Keratinocyte (primary cell): ENCODE measurements at regions not wholly inside any gene's neighbourhood (a gene's known extent, or its start where the extent isn't known, plus 50 kb on each side); places are given as distances from the start of the nearest gene placed in this dataset.

Experiments used
- CTCF ChIP-seq, 3 experiments: IDR thresholded peaks in 1 of 3; conservative IDR thresholded peaks in 1 of 3; optimal IDR thresholded peaks in 1 of 3; 2 replicates in 2 of 3; 3 replicates in 1 of 3; pipeline versions ENCODE3 to v1.5.1; 2011; ENCODE audit warnings: low read length in 3 of 3, mild to moderate bottlenecking in 3 of 3, moderate library complexity in 2 of 3, control low read depth in 1 of 3, inconsistent platforms in 1 of 3; ENCODE audit not compliant: insufficient read depth in 2 of 3; ENCODE audit errors: extremely low read depth in 1 of 3
- EZH2 ChIP-seq: IDR thresholded peaks from one replicate; pipeline ENCODE4 v1.6.1; 2012; ENCODE audit warnings: inconsistent platforms, mild to moderate bottlenecking, low read length, moderate library complexity

GRCh38 chr15:93500155-93500554, 411.1 kb upstream of the RGMA start:
- TF ChIP-seq CTCF (optimal IDR thresholded peaks at IDR 0.05 in 1 of 3, IDR thresholded peaks at IDR 0.05 in 1 of 3, conservative IDR thresholded peaks at IDR 0.05 in 1 of 3; ENCODE audit: extremely low read depth in 1 of 3, insufficient read depth in 2 of 3, low read length in 3 of 3) (no peak), EZH2 (no peak)
